ENCODE measurements at regions not wholly inside any gene's neighbourhood (a gene's known extent, or its start where the extent isn't known, plus 50 kb on each side); places are given as distances from the start of the nearest gene placed in this dataset.

DNA sequence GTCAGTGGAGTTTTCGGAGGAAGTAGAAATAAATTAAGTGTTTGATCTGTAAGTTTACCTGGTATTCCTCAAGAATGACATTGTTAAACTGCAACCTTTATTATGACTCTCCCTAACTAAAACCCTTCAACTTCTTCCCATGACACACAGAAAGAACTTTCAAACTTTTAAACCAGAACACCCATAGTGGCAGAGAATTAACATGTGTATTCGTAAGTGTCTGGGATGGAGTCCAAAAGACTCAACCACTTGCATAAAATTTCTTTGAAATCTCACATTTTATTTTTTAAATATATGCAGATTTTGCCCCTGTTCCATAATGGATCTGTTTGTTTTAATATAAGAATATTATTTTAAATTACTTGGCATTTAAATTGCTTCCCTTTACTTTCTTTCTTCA is 54.6 kb upstream of the PLXNA4 start:
- TF ChIP-seq POLR2AphosphoS5 (IDR thresholded peaks at IDR 0.05), result no peak
- TF ChIP-seq EP300 (IDR thresholded peaks at IDR 0.05), result no peak
- TF ChIP-seq, protein P1, sequence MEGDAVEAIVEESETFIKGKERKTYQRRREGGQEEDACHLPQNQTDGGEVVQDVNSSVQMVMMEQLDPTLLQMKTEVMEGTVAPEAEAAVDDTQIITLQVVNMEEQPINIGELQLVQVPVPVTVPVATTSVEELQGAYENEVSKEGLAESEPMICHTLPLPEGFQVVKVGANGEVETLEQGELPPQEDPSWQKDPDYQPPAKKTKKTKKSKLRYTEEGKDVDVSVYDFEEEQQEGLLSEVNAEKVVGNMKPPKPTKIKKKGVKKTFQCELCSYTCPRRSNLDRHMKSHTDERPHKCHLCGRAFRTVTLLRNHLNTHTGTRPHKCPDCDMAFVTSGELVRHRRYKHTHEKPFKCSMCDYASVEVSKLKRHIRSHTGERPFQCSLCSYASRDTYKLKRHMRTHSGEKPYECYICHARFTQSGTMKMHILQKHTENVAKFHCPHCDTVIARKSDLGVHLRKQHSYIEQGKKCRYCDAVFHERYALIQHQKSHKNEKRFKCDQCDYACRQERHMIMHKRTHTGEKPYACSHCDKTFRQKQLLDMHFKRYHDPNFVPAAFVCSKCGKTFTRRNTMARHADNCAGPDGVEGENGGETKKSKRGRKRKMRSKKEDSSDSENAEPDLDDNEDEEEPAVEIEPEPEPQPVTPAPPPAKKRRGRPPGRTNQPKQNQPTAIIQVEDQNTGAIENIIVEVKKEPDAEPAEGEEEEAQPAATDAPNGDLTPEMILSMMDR (IDR thresholded peaks at IDR 0.05), result no peak
- no peak for TF ChIP-seq POLR2A (IDR thresholded peaks at IDR 0.05)

More for the DNA sequence above, 54.6 kb upstream of the PLXNA4 start:
- no peaks in the 10 kb centered on the region for H3K27me3 ChIP-seq
- H3K27ac ChIP-seq, result no peak overlapping the region
- ATAC-seq (ENCODE audit: low FRiP score in 2 of 2) (no peak), DNase-seq (no peak)
- WGBS, 2 donors, result 87 to 90% methylated on average over 2 of the region's 2 CpGs
- no peaks in the 10 kb centered on the region for H3K9me3 ChIP-seq
- H3K4me3 ChIP-seq, result no peak overlapping the region
- no peaks in the 10 kb centered on the region for H3K4me1 ChIP-seq
- H3K36me3 ChIP-seq, result no peaks in the 10 kb centered on the region

Measured in upper lobe of left lung (tissue), 6 donors.